ENCODE measurements at regions not wholly inside any gene's neighbourhood (a gene's known extent, or its start where the extent isn't known, plus 50 kb on each side); places are given as distances from the start of the nearest gene placed in this dataset.

DNA sequence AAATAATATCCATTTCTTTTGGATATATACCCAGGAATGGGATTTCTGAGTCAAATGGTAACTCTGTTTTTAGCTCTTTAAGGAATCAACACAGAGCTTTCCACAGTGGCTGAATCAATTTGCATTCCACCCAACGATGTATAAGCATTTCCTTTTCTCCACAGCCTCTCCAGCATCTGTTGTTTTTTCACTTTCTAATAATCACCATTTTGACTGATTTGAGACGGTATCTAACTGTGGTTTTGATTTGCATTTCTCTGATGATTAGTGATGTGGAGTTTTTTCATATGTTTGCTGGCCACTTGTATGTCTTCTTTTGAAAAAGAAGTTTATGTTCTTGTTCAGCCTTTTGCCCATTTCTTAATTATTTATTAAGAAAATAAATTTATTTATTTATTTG lies 352.2 kb upstream of the OBI1 start:
- TF ChIP-seq, protein P1, sequence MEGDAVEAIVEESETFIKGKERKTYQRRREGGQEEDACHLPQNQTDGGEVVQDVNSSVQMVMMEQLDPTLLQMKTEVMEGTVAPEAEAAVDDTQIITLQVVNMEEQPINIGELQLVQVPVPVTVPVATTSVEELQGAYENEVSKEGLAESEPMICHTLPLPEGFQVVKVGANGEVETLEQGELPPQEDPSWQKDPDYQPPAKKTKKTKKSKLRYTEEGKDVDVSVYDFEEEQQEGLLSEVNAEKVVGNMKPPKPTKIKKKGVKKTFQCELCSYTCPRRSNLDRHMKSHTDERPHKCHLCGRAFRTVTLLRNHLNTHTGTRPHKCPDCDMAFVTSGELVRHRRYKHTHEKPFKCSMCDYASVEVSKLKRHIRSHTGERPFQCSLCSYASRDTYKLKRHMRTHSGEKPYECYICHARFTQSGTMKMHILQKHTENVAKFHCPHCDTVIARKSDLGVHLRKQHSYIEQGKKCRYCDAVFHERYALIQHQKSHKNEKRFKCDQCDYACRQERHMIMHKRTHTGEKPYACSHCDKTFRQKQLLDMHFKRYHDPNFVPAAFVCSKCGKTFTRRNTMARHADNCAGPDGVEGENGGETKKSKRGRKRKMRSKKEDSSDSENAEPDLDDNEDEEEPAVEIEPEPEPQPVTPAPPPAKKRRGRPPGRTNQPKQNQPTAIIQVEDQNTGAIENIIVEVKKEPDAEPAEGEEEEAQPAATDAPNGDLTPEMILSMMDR (IDR thresholded peaks at IDR 0.05; ENCODE audit: low read depth, low read length, poor library complexity, severe bottlenecking) = no peak
- TF ChIP-seq EZH2phosphoT487 (IDR thresholded peaks at IDR 0.05; ENCODE audit: borderline replicate concordance, low read length) = no peak
